NT2/D1 (cell line): ENCODE measurements at regions not wholly inside any gene's neighbourhood (a gene's known extent, or its start where the extent isn't known, plus 50 kb on each side); places are given as distances from the start of the nearest gene placed in this dataset.

ENCODE experiments used
- SUZ12 ChIP-seq: IDR thresholded peaks from 2 replicates; pipeline ENCODE4 v1.6.1; 2011; ENCODE audit not compliant: insufficient read length, insufficient read depth; ENCODE audit errors: extremely low read depth
- YY1 ChIP-seq: IDR thresholded peaks from 2 replicates; pipeline ENCODE4 v1.6.1; 2011; ENCODE audit not compliant: insufficient read length, insufficient read depth
- ZNF274 ChIP-seq: IDR thresholded peaks from 2 replicates; pipeline ENCODE4 v1.6.1; 2011; ENCODE audit warnings: mild to moderate bottlenecking, low read depth, low read length

DNA sequence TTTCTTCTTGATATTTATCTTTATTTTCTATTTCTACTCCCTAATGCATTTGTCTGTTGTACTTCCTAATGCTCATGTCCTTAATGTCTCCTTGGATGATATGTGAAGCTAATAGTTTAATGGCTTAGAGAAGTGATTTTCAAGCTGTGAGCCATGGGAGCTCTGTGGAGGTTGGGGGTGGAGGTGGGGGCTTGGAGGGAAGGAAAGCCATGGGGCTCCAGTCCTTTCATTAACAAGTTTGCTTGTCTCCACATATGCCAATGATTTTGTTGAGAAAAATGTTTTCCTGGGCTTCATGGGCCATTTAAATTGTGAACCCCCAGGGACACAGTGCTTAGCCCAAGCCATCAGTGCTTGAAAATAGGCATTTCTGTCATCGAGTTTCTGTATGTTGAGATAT lies 264.1 kb downstream of the SCG2 start:
- TF ChIP-seq YY1 (no peak), ZNF274 (no peak), SUZ12 (no peak)
